CD14-positive monocyte (primary cell): ENCODE measurements at regions not wholly inside any gene's neighbourhood (a gene's known extent, or its start where the extent isn't known, plus 50 kb on each side); places are given as distances from the start of the nearest gene placed in this dataset.
"Not testable (repeated sequence)": the region's sequence is repeated elsewhere in the genome, so short reads cannot be mapped to it uniquely, and the experiment has no call there.

Source experiments
- DNase-seq, 3 donors: peaks; one replicate each; pipeline ENCODE4 v3.0.0-alpha.2; 2011 to 2022
- H2AFZ ChIP-seq: 2 replicates; pipeline ENCODE4 v1.6.0; 2012; ENCODE audit warnings: mild to moderate bottlenecking, low read depth, low read length, inconsistent platforms; ENCODE audit not compliant: insufficient read depth, poor library complexity, severe bottlenecking
- H3K27ac ChIP-seq, 2 donors: 1 replicate in 1 of 2; 2 replicates in 1 of 2; pipeline ENCODE4 v1.5.1; 2012 to 2013; ENCODE audit warnings: low read length in 2 of 2, control low read depth in 1 of 2, inconsistent platforms in 1 of 2, low read depth in 1 of 2, mild to moderate bottlenecking in 1 of 2
- H3K27me3 ChIP-seq, 2 donors: one replicate each; pipeline versions ENCODE4 v1.6.0 to v1.6.1; 2011 to 2013; ENCODE audit warnings: low read length in 2 of 2; ENCODE audit not compliant: control insufficient read depth in 2 of 2, insufficient read depth in 2 of 2
- H3K36me3 ChIP-seq, 2 donors: replicated peaks in 1 of 2; 1 replicate in 1 of 2; 2 replicates in 1 of 2; pipeline versions ENCODE4 v1.5.1 to v1.6.1; 2012 to 2013; ENCODE audit warnings: low read length in 2 of 2, control low read depth in 1 of 2, inconsistent platforms in 1 of 2, mild to moderate bottlenecking in 1 of 2; ENCODE audit not compliant: insufficient read depth in 2 of 2, control insufficient read depth in 1 of 2
- H3K4me1 ChIP-seq, 2 donors: 1 replicate in 1 of 2; 2 replicates in 1 of 2; pipeline versions ENCODE4 v1.5.1 to v1.6.1; 2012 to 2013; ENCODE audit warnings: low read length in 2 of 2, control low read depth in 1 of 2, inconsistent platforms in 1 of 2, mild to moderate bottlenecking in 1 of 2, moderate library complexity in 1 of 2; ENCODE audit not compliant: insufficient read depth in 2 of 2, control insufficient read depth in 1 of 2
- H3K4me2 ChIP-seq: replicated peaks from 2 replicates; pipeline ENCODE3; 2012; ENCODE audit warnings: low read length, moderate library complexity, mild to moderate bottlenecking; ENCODE audit not compliant: poor library complexity, severe bottlenecking; ENCODE audit errors: extremely low read depth
- H3K4me3 ChIP-seq, 3 experiments: fragments of 200-600 bp in 1 of 3; sonication (generic) in 1 of 3; replicated peaks in 1 of 3; 1 replicate in 2 of 3; 2 replicates in 1 of 3; pipeline ENCODE4 v1.5.1; 2011 to 2013; ENCODE audit warnings: low read length in 3 of 3, mild to moderate bottlenecking in 3 of 3, control low read depth in 2 of 3, low read depth in 2 of 3, inconsistent platforms in 1 of 3, moderate library complexity in 1 of 3
- H3K79me2 ChIP-seq: 2 replicates; pipeline ENCODE4 v1.6.0; 2012; ENCODE audit warnings: mild to moderate bottlenecking, control low read depth, inconsistent platforms, low read length, moderate library complexity; ENCODE audit not compliant: insufficient read depth
- H3K9ac ChIP-seq: 2 replicates; pipeline ENCODE4 v1.6.0; 2017; ENCODE audit warnings: low read length, mild to moderate bottlenecking; ENCODE audit not compliant: insufficient read depth, poor library complexity, severe bottlenecking
- H3K9me3 ChIP-seq, 2 donors: replicated peaks in 1 of 2; 1 replicate in 1 of 2; 2 replicates in 1 of 2; pipeline versions ENCODE4 v1.5.1 to v1.6.1; 2012 to 2013; ENCODE audit warnings: low read length in 2 of 2, control low read depth in 1 of 2; ENCODE audit not compliant: control insufficient read depth in 1 of 2, insufficient read depth in 1 of 2
- H4K20me1 ChIP-seq: 2 replicates; pipeline ENCODE4 v1.6.0; 2012; ENCODE audit warnings: mild to moderate bottlenecking, low read length, control low read depth, moderate library complexity; ENCODE audit not compliant: insufficient read depth
- H3K27ac Mint-ChIP-seq, 7 donors: one replicate each; pipeline ENCODE4 v1.8.0; 2020; ENCODE audit warnings: mild to moderate bottlenecking in 7 of 7, mixed read lengths in 7 of 7, moderate library complexity in 6 of 7, inconsistent platforms in 2 of 7
- H3K27me3 Mint-ChIP-seq, 3 donors: one replicate each; pipeline ENCODE4 v1.8.0; 2021 to 2022; ENCODE audit warnings: low read depth in 3 of 3, mild to moderate bottlenecking in 3 of 3, mixed read lengths in 3 of 3, moderate library complexity in 3 of 3, inconsistent platforms in 1 of 3
- H3K36me3 Mint-ChIP-seq, 2 donors: one replicate each; pipeline ENCODE4 v1.8.0; 2020; ENCODE audit warnings: mixed read lengths in 2 of 2, inconsistent platforms in 1 of 2, mild to moderate bottlenecking in 1 of 2
- H3K4me1 Mint-ChIP-seq: one replicate; pipeline ENCODE4 v1.8.0; 2020; ENCODE audit warnings: mild to moderate bottlenecking, mixed read lengths
- H3K4me3 Mint-ChIP-seq, 2 donors: one replicate each; pipeline ENCODE4 v1.8.0; 2020; ENCODE audit warnings: mild to moderate bottlenecking in 2 of 2, mixed read lengths in 2 of 2, moderate library complexity in 1 of 2
- H3K9me3 Mint-ChIP-seq, 7 donors: one replicate each; pipeline ENCODE4 v1.8.0; 2020 to 2022; ENCODE audit warnings: mixed read lengths in 7 of 7, mild to moderate bottlenecking in 6 of 7, moderate library complexity in 6 of 7, inconsistent platforms in 2 of 7
- WGBS: methylation state at CpG from one replicate; pipeline ENCODE4 v1.1.5; 2013; ENCODE audit warnings: missing lambda C conversion rate; ENCODE audit not compliant: insufficient coverage; 5-methylcytosine and 5-hydroxymethylcytosine counted together
- intact Hi-C, 2 donors: fragments of 100-400 bp; cut with micrococcal nuclease; formaldehyde crosslinking; loops; one replicate each; pipeline versions ENCODE4 v1.15.0 to v1.15.1; 2023

- H3K36me3 ChIP-seq, H3K9me3 Mint-ChIP-seq, H3K4me2 ChIP-seq, DNase-seq, H3K9me3 ChIP-seq, H3K27ac Mint-ChIP-seq, H3K4me1 Mint-ChIP-seq, H4K20me1 ChIP-seq, H3K27ac ChIP-seq, H3K4me3 ChIP-seq, H3K27me3 ChIP-seq, H3K9ac ChIP-seq, H3K27me3 Mint-ChIP-seq, H2AFZ ChIP-seq, H3K79me2 ChIP-seq, H3K4me1 ChIP-seq, intact Hi-C loops, H3K36me3 Mint-ChIP-seq: not testable (repeated sequence)
- WGBS, result no CpG with 5 or more reads among the region's 16 CpGs
- H3K4me3 Mint-ChIP-seq, result peak overlapping the region in 1 of 2 donors; percentile 49
These were observed 55.4 kb downstream of the PNMA6F start for GRCh38 chrX:153266140-153266539.

DNA sequence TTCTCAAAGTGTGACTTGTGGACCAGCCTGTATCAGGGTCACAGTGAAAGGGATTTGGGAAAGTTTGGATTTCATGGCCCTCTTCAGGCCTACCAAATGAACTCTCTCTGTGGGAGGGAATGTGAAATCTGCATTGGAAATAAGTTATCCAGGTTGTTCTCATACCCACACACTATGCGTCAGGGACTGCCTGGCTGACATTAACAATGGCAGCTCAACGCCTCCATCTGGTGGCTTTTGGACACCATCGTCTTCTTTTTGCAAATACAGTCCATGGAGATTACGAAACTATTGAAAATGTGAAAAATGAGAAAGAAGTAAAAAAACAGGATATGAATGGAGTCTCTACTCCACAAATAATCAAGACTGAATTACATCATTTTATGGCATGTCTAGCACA lies 61.1 kb downstream of the PNMA6F start:
- H3K4me3 ChIP-seq, H2AFZ ChIP-seq, H3K4me2 ChIP-seq, H3K4me3 Mint-ChIP-seq, H3K27ac ChIP-seq, H3K36me3 ChIP-seq, H3K9me3 Mint-ChIP-seq, H3K27me3 ChIP-seq, DNase-seq, H3K36me3 Mint-ChIP-seq, H3K27me3 Mint-ChIP-seq, intact Hi-C loops, H3K4me1 ChIP-seq, H3K4me1 Mint-ChIP-seq, H3K27ac Mint-ChIP-seq, H3K9me3 ChIP-seq, H4K20me1 ChIP-seq, H3K9ac ChIP-seq, H3K79me2 ChIP-seq: not testable (repeated sequence)
- no CpG with 5 or more reads among the region's 4 CpGs for WGBS

DNA sequence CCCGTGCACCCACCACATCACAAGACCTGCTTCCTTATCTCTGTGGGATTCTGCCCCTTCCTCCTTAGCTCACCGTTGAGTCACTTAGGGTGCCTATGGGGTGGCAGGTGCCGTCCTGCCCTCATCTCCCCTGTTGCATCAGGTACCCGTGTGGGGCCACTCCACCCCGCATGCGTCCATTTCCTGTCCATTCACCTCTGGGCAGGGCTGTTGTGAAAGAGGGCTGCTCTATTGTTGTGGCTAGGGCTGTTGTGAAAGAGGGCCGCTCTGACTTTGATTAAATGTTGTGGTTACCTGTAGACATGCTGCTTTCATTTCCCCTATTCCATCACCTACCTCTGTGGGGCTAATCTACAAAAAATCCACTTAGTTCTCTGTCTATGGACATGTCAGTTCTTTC lies 68.3 kb downstream of the PNMA6F start:
- H3K4me3 Mint-ChIP-seq, H3K27ac ChIP-seq, H3K9ac ChIP-seq, DNase-seq, intact Hi-C loops, H3K9me3 ChIP-seq, H3K79me2 ChIP-seq, H3K4me3 ChIP-seq, H3K4me1 Mint-ChIP-seq, H3K36me3 Mint-ChIP-seq, H3K9me3 Mint-ChIP-seq, H3K27me3 ChIP-seq, H3K36me3 ChIP-seq, H4K20me1 ChIP-seq, H3K4me1 ChIP-seq, H2AFZ ChIP-seq, H3K27ac Mint-ChIP-seq, H3K27me3 Mint-ChIP-seq, H3K4me2 ChIP-seq: not testable (repeated sequence)
- no CpG with 5 or more reads among the region's 7 CpGs for WGBS

- H3K9ac ChIP-seq, H3K4me1 ChIP-seq, H3K27me3 ChIP-seq, H3K4me2 ChIP-seq, H4K20me1 ChIP-seq, H3K27me3 Mint-ChIP-seq, H3K4me1 Mint-ChIP-seq, H3K4me3 ChIP-seq, H3K27ac ChIP-seq, DNase-seq, H3K9me3 ChIP-seq, H3K36me3 ChIP-seq, H2AFZ ChIP-seq, H3K27ac Mint-ChIP-seq, H3K79me2 ChIP-seq, intact Hi-C loops, H3K4me3 Mint-ChIP-seq, H3K36me3 Mint-ChIP-seq, H3K9me3 Mint-ChIP-seq: not testable (repeated sequence)
- WGBS, result no CpG with 5 or more reads among the region's 20 CpGs
These were observed 69.0 kb downstream of the PNMA6F start for GRCh38 chrX:153252378-153253129.
